ENCODE measurements at regions not wholly inside any gene's neighbourhood (a gene's known extent, or its start where the extent isn't known, plus 50 kb on each side); places are given as distances from the start of the nearest gene placed in this dataset.

DNA sequence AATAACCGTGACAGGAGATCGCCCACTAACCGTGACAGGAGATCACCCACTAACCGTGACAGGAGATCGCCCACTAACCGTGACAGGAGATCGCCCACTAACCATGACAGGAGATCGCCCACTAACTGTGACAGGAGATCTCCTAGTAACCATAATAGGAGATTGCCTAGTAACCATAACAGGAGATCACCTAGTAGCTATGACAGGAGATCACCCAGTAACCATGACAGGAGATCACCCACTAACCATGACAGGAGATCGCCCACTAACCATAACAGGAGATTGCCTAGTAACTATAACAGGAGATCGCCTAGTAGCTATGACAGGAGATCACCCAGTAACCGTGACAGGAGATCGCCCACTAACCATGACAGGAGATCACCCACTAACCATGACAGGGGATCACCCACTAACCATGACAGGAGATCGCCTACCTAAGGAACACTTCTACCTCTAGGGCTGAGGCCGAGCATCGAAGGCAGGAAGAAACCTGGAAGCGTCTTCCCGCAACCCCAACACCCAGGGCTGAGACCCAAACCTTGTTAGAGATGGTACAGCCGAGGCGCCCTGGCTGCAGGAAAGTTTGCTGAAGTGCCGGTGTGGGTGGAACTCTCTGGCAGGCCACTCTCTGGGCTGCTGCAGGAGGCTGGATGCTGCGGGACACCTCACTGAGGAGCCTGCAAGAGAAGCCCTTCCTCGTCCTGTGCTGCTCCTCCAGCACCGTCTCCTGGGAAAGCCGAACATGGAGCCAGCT is 67.5 kb upstream of the THY1 start:
- no peak for DNase-seq (ENCODE audit: low spot score)

DNA sequence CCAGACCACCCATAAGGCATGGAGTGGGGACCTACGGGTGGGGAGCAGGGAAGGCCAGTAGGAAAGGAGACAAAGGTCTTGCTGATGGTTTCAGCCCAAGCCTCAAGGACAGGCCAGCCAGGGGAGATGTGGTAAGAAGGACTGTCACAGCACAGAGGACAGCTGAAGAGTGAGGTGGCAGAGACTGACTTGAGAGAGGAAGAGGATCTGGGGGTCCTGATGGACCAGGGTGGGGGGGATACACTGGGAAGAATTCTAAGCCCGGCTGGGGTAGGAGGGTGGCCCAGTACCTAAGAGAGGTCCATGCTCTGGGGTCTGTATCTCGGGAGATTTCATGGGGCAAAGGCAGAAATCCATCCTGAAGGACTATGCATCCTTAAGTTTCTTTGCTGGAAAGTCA is 66.1 kb upstream of the THY1 start:
- DNase-seq (ENCODE audit: low spot score): no peak

DNA sequence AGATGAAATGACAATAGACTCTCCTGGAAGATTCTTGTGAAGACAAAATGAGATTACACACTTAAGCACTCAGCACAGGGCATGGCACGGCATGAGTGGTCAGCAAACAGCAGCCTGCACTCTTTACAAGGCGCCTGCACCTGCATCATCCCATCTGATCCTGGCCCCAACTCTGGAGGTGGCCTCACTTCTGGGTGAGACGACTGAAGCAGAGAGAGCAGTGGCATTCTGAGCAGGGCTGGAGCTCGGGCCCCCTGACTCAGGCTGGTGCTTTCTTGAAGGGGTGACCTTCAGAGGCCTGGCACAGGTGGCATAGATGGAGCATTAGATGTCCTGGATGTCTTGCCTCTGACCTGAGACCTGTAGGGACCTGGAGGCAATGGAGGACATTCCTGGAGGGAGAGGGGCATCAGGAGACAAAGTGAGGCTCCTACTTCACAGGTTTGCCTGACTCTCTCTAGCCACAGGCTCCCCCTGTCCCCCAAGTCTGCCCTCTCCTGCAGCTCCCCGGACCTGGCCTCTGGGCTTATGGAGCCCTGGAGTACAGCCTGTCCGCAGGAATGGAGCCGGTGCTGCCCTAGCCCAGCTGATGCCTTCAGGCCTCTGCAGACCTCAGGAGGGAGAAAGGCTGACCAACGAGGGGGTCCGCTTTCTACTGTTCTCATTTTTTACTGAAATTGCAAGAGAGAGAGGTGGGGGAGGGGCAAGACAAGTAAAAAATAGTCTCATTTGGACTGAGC is 65.5 kb upstream of the THY1 start:
- no peak for DNase-seq (ENCODE audit: low spot score)

- no peak for DNase-seq (ENCODE audit: low spot score)
These were observed 63.8 kb upstream of the THY1 start for GRCh38 chr11:119486691-119487259.

- no peak for DNase-seq (ENCODE audit: low spot score)
These were observed 63.0 kb upstream of the THY1 start for GRCh38 chr11:119486016-119486415.

DNA sequence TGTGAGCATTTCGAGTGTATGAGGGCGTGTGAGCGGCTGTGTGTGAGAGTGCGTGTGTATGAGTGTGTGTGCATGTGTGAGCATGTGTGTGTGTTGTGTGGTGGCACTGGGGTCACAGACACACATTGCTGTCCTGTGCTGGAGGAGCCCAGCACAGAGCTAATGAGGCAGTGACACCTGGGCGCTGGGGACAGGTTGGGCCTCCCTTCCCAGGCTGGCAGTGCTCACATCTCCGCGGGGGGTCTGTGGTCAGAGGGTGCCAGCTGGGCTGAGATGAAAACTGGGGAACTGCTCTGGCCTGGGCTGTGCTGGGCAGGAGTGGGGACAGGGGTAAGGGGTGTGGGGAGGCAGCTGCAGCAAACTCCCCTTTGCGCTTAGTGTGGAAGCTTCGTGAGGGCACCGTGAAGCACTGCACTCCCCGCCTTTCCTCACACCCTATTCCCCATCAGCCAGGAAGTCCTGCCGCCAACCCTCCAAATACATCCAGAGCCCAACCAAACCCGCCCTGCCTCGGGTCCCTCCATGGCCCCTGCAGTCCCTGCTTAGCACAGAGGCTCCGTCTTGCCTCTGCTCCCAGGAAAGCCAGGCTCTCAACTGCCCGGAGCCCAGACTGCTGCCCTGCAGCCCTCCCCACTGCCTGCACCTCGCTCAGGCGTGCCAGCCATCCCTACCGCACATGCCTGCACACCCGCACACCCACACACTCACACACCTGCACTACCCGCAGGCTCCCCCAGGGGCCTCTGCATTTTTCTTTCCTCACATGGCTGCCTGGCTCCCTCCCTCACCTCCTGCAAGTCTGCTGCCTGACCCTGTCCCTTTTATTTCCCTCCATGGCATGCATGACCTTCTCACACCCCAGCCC is 62.0 kb upstream of the THY1 start:
- DNase-seq (ENCODE audit: low spot score): no peak

- DNase-seq (ENCODE audit: low spot score): no peak
These were observed 61.0 kb upstream of the THY1 start for GRCh38 chr11:119483881-119484371.

DNA sequence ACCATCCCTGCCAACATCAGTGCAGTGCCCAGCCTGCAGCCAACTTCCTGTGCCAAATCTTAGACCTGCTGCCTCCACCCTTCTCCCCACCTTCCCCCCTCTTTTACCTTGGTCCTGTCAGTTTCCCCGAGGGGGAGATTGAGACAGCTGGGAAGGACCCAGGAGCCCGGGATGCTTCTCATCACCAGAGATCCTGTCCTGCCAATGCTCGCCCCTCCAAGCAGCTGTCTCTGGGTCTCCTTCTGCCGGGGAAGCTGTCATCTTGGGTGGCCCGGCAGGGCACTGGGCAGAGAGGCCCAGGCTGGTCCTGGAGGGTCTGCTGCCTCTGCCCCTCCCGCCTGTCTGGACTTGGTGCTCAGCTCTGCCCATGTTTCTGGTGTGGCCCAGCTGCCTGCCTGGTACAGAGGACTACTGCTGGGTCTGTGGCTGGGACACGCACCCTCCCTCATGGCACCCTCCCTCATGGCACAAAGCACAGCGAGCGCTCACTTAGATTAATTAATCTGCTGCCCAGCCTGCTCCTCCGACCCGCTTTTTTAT is 60.4 kb upstream of the THY1 start:
- no peak for DNase-seq (ENCODE audit: low spot score)

DNA sequence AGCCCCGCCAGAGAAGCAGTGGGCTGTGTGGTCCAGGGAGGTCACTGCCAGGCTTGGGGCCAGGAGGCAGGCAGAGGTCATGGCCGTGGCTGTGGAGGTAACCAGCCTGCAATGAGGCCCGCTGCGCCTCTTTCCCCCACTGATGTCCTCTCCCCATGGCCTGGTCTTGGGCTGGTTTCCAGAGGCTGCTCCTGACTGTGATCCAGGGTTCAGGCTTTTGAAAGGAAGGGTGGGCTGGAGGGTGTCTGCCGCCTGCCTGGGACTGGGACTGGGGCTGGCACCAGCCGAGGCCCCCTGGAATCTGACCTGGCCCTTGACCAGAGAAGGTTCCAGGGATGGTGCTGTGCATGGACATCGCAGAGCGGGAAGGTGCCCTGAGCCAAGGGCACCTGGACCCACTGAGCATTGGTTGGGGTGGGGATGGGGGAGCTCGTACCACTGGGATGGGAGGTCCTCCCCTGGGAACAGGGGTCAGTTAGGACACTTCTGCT is 59.6 kb upstream of the THY1 start:
- DNase-seq (ENCODE audit: low spot score): no peak

GRCh38 chr11:119481667-119482400 is 58.9 kb upstream of the THY1 start:
- no peak for DNase-seq (ENCODE audit: low spot score)

DNA sequence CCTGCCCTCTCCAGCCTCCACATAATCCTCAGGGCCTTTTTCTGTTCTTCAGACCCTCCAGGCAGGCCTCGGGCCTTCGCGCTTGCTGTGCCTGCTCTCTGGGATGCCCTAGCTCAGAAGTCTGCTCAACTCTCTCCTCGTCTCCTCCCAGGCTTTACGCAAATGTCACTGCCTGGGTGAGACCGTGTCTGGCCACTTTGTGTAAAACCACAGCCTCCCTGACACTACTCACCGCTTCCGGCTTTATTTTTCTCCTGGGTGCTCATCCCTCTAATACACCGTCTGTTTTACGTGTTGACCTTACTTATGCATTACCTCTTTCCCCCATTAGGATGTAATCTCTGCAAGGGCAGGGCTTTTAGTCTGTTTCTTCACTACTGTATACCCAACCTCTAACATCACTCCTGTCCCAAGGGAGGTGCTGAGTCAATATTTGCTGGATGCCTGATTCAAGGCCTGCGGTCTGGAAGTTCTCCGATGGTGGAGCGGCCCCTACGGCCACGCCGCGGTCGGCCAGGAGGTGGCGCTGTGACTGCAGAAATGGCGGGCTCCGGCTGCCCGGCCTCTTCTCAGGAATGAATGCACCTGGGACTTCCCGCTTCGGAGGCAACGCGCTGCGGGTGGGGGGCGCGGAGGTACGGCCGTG is 58.2 kb upstream of the THY1 start:
- peak; percentile 94 for DNase-seq (ENCODE audit: low spot score)

GRCh38 chr11:119480380-119481020 is 57.5 kb upstream of the THY1 start:
- DNase-seq (ENCODE audit: low spot score): no peak

DNA sequence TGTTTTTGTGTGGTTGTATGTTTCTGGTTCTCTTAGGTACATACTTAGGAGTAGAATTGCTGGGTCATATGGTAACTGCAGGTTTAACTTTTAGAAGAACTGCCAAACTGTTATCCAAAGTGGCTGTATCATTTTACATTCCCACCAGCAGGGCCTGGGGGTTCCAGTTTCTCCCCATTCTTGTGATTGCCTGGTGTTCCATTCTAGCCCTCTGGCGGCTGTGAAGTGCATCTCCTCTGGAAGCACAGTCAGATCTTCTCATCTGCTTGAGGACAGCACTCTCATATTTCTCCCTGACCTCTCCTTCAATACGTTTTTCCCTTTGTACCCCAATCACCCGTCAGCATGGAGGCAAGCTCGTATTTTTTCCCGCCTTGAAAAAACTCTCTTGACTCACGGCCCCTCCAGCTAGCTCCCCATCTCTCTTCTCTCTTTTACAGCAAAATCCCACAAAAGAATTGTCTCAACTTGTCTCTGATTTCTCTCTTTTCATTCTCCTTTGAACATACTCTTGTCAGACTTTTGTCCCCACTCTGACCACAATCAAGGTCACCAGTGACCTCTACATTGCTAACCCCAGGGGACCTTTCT is 56.8 kb upstream of the THY1 start:
- DNase-seq (ENCODE audit: low spot score): peak; percentile 47

- no peak for DNase-seq (ENCODE audit: low spot score)
These were observed 55.8 kb upstream of the THY1 start for GRCh38 chr11:119478711-119479285.

DNA sequence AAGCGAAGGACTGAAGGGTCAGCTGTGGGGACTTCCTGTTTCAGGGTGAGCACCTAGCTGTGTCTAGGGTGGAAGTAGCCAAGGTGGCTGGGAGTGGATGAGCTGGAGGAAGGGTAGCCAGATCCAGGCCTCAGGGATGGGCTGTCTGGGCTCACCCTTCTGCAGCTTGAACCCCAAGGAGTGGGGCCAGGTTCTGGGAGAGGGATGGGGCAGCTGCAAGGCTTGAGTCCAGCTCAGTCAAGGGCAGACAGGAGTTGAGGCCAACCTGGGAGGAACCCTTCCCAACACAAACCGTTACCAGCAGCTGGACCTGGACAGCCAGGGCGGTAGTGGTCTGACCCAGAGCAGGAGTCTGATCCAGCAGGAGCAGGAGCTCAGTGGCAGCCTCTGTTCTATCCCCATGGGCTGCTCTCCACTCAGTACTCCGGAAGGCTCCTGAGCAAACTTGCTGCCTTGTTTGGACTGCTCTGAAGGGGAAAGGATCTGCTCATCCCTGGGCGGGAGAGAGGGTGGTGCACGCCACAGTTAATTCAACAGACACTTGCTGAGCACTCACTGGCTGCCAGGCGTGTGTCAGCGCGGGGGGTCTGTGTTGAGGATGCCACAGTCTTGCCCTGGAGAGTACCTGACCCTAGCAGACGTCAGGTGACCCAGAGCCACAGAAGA is 53.8 kb upstream of the THY1 start:
- DNase-seq (ENCODE audit: low spot score): no peak

- DNase-seq (ENCODE audit: low spot score): no peak
These were observed 53.1 kb upstream of the THY1 start for GRCh38 chr11:119476038-119476437.

- peak; percentile 55 for DNase-seq (ENCODE audit: low spot score)
These were observed 52.0 kb upstream of the THY1 start for GRCh38 chr11:119474682-119475596.

Data from HuH-7.5 (cell line).